PFSK-1 (cell line): ENCODE measurements at regions not wholly inside any gene's neighbourhood (a gene's known extent, or its start where the extent isn't known, plus 50 kb on each side); places are given as distances from the start of the nearest gene placed in this dataset.

Experiments used
- SIN3A ChIP-seq: IDR thresholded peaks from 2 replicates; pipeline ENCODE4 v1.6.1; 2012; ENCODE audit warnings: mild to moderate bottlenecking, low read length, moderate library complexity, borderline replicate concordance; ENCODE audit not compliant: insufficient read depth
- TAF1 ChIP-seq: IDR thresholded peaks from 2 replicates; pipeline ENCODE4 v1.6.1; 2012; ENCODE audit warnings: low read length, control low read depth, borderline replicate concordance; ENCODE audit not compliant: insufficient read depth

DNA sequence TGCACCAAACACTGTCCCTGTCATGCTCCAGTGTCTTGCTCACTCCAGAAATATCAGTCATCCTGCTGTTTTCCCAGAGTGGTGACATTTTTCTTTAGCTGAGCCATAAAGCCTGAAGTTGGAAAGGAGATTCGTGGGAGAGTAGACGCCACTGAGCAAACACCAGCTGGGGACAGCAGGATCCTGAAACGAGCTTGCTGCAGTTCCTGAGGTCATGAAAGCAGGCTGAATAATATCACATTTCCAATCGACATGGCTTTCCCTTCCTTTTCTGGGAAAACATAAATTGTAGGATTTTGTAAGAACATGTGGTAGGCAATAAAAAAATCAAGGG lies 276.4 kb downstream of the CDCA7 start:
- TF ChIP-seq TAF1 (no peak), SIN3A (no peak)
